ENCODE measurements at regions not wholly inside any gene's neighbourhood (a gene's known extent, or its start where the extent isn't known, plus 50 kb on each side); places are given as distances from the start of the nearest gene placed in this dataset.

- no peak overlapping the region for H3K4me3 Mint-ChIP-seq
- H3K27ac Mint-ChIP-seq, result no peak overlapping the region
- TF ChIP-seq, protein P1, sequence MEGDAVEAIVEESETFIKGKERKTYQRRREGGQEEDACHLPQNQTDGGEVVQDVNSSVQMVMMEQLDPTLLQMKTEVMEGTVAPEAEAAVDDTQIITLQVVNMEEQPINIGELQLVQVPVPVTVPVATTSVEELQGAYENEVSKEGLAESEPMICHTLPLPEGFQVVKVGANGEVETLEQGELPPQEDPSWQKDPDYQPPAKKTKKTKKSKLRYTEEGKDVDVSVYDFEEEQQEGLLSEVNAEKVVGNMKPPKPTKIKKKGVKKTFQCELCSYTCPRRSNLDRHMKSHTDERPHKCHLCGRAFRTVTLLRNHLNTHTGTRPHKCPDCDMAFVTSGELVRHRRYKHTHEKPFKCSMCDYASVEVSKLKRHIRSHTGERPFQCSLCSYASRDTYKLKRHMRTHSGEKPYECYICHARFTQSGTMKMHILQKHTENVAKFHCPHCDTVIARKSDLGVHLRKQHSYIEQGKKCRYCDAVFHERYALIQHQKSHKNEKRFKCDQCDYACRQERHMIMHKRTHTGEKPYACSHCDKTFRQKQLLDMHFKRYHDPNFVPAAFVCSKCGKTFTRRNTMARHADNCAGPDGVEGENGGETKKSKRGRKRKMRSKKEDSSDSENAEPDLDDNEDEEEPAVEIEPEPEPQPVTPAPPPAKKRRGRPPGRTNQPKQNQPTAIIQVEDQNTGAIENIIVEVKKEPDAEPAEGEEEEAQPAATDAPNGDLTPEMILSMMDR (IDR thresholded peaks at IDR 0.05; ENCODE audit: unreplicated experiment in 3 of 3), result no peak
- H3K9me3 Mint-ChIP-seq, result peaks cover 58% of the 10 kb centered on the region
- H3K27me3 Mint-ChIP-seq (ENCODE audit: low read depth), result no peaks in the 10 kb centered on the region
- H3K36me3 Mint-ChIP-seq (ENCODE audit: low read depth), result peaks cover 24% of the 10 kb centered on the region
- no peaks in the 10 kb centered on the region for H3K4me1 Mint-ChIP-seq
These were observed 312.3 kb downstream of the SPRY1 start for GRCh38 chr4:123708902-123709301.

GRCh38 chr4:123709336-123709735 is 312.7 kb downstream of the SPRY1 start:
- Mint-ChIP-seq H3K27me3 (ENCODE audit: low read depth) (no peaks in the 10 kb centered on the region), H3K4me3 (no peak overlapping the region), H3K4me1 (no peaks in the 10 kb centered on the region), H3K27ac (no peak overlapping the region), H3K36me3 (ENCODE audit: low read depth) (peaks cover 24% of the 10 kb centered on the region), H3K9me3 (peaks cover 58% of the 10 kb centered on the region)
- TF ChIP-seq, protein P1 (IDR thresholded peaks at IDR 0.05; ENCODE audit: unreplicated experiment in 3 of 3), result no peak

DNA sequence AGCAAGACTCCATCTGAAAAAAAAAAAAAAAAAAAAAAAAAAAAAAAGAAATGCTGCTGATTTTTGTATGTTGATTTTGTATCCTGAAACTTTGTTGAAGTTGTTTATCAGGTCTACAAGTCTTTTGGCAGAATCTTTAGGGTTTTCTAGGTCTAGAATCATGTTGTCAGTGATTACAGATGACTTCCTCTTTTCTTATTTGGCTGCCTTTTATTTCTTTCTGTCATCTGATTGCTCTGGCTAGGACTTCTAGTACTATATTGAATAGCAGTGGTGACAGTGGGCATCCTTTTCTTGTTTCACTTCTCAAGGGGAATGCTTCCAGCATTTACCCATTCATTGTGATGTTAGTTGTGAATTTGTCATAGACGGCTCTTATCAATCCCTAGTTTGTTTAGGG is 334.4 kb downstream of the SPRY1 start:
- Mint-ChIP-seq H3K27me3 (ENCODE audit: low read depth) (no peaks in the 10 kb centered on the region), H3K9me3 (peaks cover 38% of the 10 kb centered on the region), H3K4me1 (no peaks in the 10 kb centered on the region), H3K4me3 (no peak overlapping the region), H3K27ac (no peak overlapping the region), H3K36me3 (ENCODE audit: low read depth) (no peaks in the 10 kb centered on the region)
- TF ChIP-seq, protein P1 (IDR thresholded peaks at IDR 0.05; ENCODE audit: unreplicated experiment in 3 of 3), result no peak

GRCh38 chr4:123737156-123737555 is 340.6 kb downstream of the SPRY1 start:
- Mint-ChIP-seq H3K9me3 (peaks cover 15% of the 10 kb centered on the region), H3K4me1 (peaks cover 5% of the 10 kb centered on the region), H3K27me3 (ENCODE audit: low read depth) (no peaks in the 10 kb centered on the region), H3K4me3 (no peak overlapping the region), H3K27ac (no peak overlapping the region), H3K36me3 (ENCODE audit: low read depth) (no peaks in the 10 kb centered on the region)
- TF ChIP-seq, protein P1 (IDR thresholded peaks at IDR 0.05; ENCODE audit: unreplicated experiment in 3 of 3), result no peak

- Mint-ChIP-seq H3K4me1 (peaks cover 29% of the 10 kb centered on the region), H3K27ac (no peak overlapping the region), H3K27me3 (ENCODE audit: low read depth) (no peaks in the 10 kb centered on the region), H3K36me3 (ENCODE audit: low read depth) (no peaks in the 10 kb centered on the region), H3K4me3 (no peak overlapping the region), H3K9me3 (peaks cover 9% of the 10 kb centered on the region)
- TF ChIP-seq, protein P1 (IDR thresholded peaks at IDR 0.05; ENCODE audit: unreplicated experiment in 3 of 3), result no peak
These were observed 343.2 kb downstream of the SPRY1 start for GRCh38 chr4:123739806-123740205.

DNA sequence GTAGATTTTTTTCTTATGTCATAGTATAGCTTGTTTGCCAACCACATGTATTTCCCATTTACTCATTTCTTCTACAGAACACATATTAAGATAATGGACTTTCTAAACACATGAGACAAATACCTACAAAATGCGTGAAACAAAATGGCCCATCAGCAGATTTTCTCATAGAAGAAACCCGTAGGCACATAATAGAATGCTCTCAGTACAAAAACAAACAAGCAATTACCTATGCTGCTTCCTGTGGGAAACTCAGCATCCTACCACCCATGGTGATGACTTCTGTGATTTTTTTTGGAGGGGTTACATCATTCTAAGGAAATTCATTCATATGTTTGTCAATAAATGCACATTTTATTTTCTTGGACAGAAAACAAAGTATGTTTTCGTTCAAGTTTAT is 343.6 kb downstream of the SPRY1 start:
- H3K27ac Mint-ChIP-seq, result no peak overlapping the region
- H3K27me3 Mint-ChIP-seq (ENCODE audit: low read depth), result no peaks in the 10 kb centered on the region
- peaks cover 8% of the 10 kb centered on the region for H3K9me3 Mint-ChIP-seq
- H3K36me3 Mint-ChIP-seq (ENCODE audit: low read depth), result no peaks in the 10 kb centered on the region
- H3K4me1 Mint-ChIP-seq, result peaks cover 34% of the 10 kb centered on the region
- H3K4me3 Mint-ChIP-seq, result no peak overlapping the region
- TF ChIP-seq, protein P1 (IDR thresholded peaks at IDR 0.05; ENCODE audit: unreplicated experiment in 3 of 3), result no peak
